Smooth muscle cell of the brain vasculature (primary cell): ENCODE measurements at regions not wholly inside any gene's neighbourhood (a gene's known extent, or its start where the extent isn't known, plus 50 kb on each side); places are given as distances from the start of the nearest gene placed in this dataset.
"Not testable (repeated sequence)": the region's sequence is repeated elsewhere in the genome, so short reads cannot be mapped to it uniquely, and the experiment has no call there.

Experiments
- DNase-seq: peaks from one replicate; pipeline ENCODE4 v3.0.0-alpha.2; 2012; ENCODE audit warnings: low read depth, low spot score

DNA sequence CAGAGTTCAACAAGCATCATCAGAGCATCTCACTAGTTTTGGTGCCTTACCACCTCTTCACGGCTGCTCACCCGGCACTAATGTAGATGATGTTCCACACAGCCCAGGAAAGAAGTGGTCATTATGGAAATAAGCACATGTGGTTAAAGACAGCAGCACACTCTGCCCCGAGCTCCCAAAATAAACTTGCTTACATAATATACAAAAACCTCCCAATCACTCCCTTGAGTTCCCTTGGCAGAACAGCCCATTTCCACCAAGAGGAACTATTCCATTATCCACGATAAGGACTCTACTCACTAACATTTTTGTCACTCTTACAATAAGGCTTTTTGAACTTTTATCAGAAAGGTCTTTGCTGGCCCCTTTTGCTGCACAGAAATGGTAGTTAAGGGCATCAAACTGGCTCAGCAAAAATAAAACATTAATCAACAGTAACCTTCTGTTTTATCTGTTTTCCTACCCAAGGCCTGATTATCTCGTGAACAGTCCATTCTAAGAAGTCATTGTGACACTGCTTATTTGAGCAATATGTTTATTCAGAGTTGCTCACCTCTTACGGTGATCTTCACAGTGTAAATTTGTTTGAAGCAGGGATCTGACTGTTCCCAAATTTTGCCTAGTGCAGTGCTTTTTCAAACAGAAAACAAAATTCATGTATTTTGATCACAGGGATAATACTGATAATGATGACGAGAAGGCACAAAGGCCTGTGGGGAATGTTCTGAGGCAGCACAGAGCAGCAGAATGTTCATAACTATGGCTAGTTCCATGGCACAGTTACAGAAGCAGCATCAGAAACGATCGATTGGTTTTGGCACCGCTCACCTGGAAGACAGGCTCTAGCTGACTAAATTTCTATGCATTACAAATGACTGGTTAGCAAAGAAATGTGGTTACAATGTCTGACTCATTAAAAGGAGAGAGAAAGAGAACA, 399.8 kb upstream of the PIK3R1 start:
- no peak for DNase-seq

GRCh38 chr5:67814569-67815311, 400.8 kb upstream of the PIK3R1 start:
- no peak for DNase-seq

DNA sequence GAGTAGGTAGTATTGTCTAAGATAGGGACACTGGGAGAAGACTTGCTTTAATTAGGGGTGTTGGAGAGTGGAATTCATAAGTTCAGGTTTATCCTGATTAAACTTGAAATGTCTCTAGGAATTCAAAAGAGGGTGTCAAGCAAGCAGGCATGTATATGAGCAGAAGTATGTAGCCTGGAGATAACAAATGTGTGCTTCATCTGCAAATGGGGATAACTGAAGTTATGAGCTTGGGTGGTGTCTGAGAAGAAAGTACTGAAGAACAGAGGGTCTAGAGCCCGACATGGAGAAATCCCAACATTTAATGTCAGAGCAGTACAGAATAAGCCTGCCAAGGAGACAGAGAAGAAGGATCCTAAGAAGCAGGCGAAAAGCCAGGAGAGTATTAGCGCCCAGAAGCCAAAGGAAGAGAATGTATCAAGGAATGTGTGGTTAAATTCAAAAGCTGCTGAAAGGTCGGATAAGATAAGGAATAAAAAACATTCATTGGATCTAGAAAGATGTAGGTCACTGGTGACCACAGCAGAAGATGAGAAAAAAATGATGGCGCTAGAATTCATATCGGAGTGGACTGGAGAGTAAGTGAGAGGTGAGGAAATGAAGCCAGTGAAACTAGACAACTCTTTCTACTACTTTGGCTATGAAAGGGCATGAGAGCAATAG, 401.5 kb upstream of the PIK3R1 start:
- no peak for DNase-seq

GRCh38 chr5:67809589-67809988, 406.0 kb upstream of the PIK3R1 start:
- no peak for DNase-seq

- DNase-seq, result no peak
These were observed 407.2 kb upstream of the PIK3R1 start for GRCh38 chr5:67808340-67808739.

DNA sequence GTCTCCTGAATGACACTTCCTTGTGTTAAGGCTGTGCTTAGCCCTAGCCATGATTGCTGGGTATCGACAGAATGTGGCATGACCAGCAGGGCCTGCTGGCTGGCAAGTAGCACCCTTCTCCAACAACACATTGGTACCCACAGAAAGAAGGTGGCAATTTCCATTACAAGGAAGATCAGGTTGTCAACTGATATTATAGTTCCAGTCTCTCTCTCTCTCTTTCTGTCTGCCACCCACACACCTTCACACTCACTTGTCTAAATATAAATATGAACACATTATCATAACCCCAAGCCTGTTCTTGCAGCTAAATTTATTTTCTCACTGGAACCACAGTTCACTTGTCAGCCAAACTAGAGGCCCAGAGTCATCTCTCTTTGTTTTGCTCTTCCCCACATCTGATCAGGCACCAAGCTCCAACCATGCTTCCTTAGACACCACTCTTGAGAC, 408.1 kb upstream of the PIK3R1 start:
- no peak for DNase-seq

- no peak for DNase-seq
These were observed 408.7 kb upstream of the PIK3R1 start for GRCh38 chr5:67806654-67807438.

DNA sequence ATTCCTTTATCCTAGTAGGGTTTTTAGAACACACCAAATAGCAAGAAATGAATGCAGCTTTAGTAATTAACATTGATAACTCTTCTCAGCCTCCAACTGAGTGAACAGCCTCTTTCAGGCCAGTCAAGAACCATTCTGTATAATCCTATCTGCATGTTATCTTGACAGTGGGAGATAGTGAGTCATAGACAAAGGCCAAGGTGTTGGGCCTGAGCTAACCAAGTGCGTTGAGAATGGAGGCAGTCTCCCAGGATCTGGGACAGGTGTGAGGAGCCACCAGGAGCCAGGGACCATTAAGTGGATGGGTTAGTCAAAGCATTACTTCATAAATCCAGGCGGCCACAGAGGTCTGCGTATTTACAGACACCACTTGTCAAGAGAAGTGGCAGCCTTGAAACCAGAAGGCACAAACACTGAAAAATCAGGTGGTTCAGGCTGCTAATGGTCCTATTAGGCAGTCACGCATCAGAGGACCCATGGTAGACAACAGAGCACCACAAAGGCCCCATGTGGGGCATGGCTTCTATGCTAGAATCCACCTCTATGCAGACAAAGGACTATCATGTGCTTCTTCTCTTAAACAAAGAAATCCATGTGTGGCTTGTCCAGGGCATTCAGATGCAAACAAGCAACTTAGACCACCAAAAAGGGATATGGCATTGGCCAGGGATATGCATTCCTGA, 409.7 kb upstream of the PIK3R1 start:
- no peak for DNase-seq

- DNase-seq, result no peak
These were observed 412.8 kb upstream of the PIK3R1 start for GRCh38 chr5:67802766-67803165.

- DNase-seq, result peak; percentile 9
These were observed 415.8 kb upstream of the PIK3R1 start for GRCh38 chr5:67799732-67800234.

DNA sequence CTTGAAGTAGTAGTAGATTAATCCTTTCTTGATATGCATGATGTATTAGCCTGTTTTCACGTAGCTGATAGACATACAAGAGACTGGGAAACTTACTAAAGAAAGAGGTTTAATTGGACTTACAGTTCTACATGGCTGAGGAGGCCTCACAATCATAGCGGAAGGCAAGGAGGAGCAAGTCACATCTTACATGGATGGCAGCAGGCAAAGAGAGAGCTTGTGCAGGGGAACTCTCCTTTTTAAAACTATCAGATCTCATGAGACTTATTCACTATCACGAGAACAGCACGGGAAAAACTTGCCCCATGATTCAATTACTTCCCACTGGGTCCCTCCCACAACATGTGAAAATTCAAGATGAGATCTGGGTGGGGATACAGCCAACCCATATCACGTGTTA, 417.1 kb upstream of the PIK3R1 start:
- not testable (repeated sequence) for DNase-seq

DNA sequence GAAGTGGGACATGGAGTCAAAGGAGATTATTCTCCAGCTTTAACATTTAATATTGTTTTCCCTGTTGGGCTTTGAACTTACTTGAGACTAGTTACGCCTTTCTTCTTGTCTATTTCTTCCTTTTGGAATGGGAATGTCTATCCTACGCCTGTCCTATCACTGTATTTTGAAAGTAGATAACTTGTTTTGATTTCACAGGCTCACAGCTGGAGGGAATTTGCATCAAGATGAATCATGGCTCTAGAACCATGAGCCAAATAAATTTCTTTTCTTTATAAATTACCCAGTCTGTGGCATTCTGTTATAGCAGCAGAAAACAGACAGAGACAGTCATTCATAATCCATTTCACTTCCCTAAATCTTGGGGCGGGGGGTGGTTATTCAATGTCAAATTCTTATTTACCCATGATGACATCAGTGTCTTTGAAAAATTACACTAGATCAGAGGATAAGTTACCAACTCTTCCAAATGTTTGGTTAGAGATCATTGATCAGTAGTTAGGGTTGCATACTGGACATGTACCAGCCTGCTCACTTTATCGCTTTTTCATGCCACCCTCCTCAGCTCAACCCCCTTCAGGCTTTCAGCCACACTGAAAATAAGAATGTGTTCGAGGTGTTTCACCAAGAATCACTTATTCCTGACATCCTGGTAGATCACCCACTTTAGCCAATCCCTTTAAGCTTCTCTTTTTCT, 419.6 kb upstream of the PIK3R1 start:
- peak; percentile 28 for DNase-seq

- DNase-seq, result no peak
These were observed 421.6 kb upstream of the PIK3R1 start for GRCh38 chr5:67793966-67794365.

- DNase-seq, result no peak
These were observed 422.1 kb upstream of the PIK3R1 start for GRCh38 chr5:67793418-67793817.

- no peak for DNase-seq
These were observed 422.7 kb upstream of the PIK3R1 start for GRCh38 chr5:67792891-67793290.

DNA sequence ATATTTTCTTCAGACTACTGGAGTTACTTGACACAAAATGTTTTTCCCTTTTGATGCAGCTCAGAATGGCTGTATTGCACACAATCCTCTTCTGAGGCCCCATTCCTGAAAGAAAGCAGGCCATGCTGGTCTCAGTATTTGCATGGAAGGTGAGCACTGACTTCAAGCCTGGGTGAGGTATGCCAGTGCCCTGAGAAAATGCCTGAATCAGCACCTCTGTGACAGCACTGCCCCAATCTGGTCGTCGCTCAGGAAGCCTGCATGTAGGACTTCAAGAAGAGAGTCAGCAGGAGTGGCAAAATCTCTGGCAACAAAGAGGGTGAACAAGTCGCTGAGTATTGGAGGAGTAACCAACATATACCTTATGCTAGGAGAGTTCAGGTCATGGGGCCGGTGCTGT, 425.2 kb upstream of the PIK3R1 start:
- no peak for DNase-seq

GRCh38 chr5:67779893-67780623, 435.5 kb upstream of the PIK3R1 start:
- not testable (repeated sequence) for DNase-seq

- no peak for DNase-seq
These were observed 440.8 kb upstream of the PIK3R1 start for GRCh38 chr5:67774786-67775185.

GRCh38 chr5:67774267-67774552, 441.3 kb upstream of the PIK3R1 start:
- DNase-seq, result no peak
